ENCODE measurements at regions not wholly inside any gene's neighbourhood (a gene's known extent, or its start where the extent isn't known, plus 50 kb on each side); places are given as distances from the start of the nearest gene placed in this dataset.

DNA sequence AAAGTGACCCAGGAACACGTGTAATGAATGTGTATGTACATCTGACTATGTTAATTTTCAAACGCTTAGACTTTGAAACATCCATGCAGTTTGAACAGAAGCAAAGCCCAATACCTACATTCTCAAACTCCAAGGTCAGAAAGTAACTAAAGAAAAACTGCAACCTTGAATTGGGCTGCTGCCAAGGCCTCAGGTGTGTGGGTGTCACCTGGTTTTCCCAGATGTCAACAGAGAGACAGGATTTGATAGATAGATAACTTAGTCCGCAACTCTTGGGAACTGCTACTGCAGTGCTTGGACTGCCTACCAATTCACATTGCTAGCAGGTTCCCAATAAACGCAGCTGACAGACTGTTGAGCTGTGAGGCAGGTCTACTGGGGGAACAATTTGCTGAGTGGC, 78.7 kb upstream of the PAPOLG start:
- TF ChIP-seq GATA2 (IDR thresholded peaks at IDR 0.05; ENCODE audit: low read depth, low read length) (no peak), GATA3 (IDR thresholded peaks at IDR 0.05; ENCODE audit: low read depth, low read length) (no peak)
